CD14-positive monocyte (primary cell): ENCODE measurements at regions not wholly inside any gene's neighbourhood (a gene's known extent, or its start where the extent isn't known, plus 50 kb on each side); places are given as distances from the start of the nearest gene placed in this dataset.

ENCODE experiments used
- DNase-seq, 3 donors: peaks; one replicate each; pipeline ENCODE4 v3.0.0-alpha.2; 2011 to 2022
- H2AFZ ChIP-seq: 2 replicates; pipeline ENCODE4 v1.6.0; 2012; ENCODE audit warnings: mild to moderate bottlenecking, low read depth, low read length, inconsistent platforms; ENCODE audit not compliant: insufficient read depth, poor library complexity, severe bottlenecking
- H3K27ac ChIP-seq, 2 donors: 1 replicate in 1 of 2; 2 replicates in 1 of 2; pipeline ENCODE4 v1.5.1; 2012 to 2013; ENCODE audit warnings: low read length in 2 of 2, control low read depth in 1 of 2, inconsistent platforms in 1 of 2, low read depth in 1 of 2, mild to moderate bottlenecking in 1 of 2
- H3K27me3 ChIP-seq, 2 donors: one replicate each; pipeline versions ENCODE4 v1.6.0 to v1.6.1; 2011 to 2013; ENCODE audit warnings: low read length in 2 of 2; ENCODE audit not compliant: control insufficient read depth in 2 of 2, insufficient read depth in 2 of 2
- H3K36me3 ChIP-seq, 2 donors: replicated peaks in 1 of 2; 1 replicate in 1 of 2; 2 replicates in 1 of 2; pipeline versions ENCODE4 v1.5.1 to v1.6.1; 2012 to 2013; ENCODE audit warnings: low read length in 2 of 2, control low read depth in 1 of 2, inconsistent platforms in 1 of 2, mild to moderate bottlenecking in 1 of 2; ENCODE audit not compliant: insufficient read depth in 2 of 2, control insufficient read depth in 1 of 2
- H3K4me1 ChIP-seq, 2 donors: 1 replicate in 1 of 2; 2 replicates in 1 of 2; pipeline versions ENCODE4 v1.5.1 to v1.6.1; 2012 to 2013; ENCODE audit warnings: low read length in 2 of 2, control low read depth in 1 of 2, inconsistent platforms in 1 of 2, mild to moderate bottlenecking in 1 of 2, moderate library complexity in 1 of 2; ENCODE audit not compliant: insufficient read depth in 2 of 2, control insufficient read depth in 1 of 2
- H3K4me2 ChIP-seq: replicated peaks from 2 replicates; pipeline ENCODE3; 2012; ENCODE audit warnings: low read length, moderate library complexity, mild to moderate bottlenecking; ENCODE audit not compliant: poor library complexity, severe bottlenecking; ENCODE audit errors: extremely low read depth
- H3K4me3 ChIP-seq, 3 experiments: fragments of 200-600 bp in 1 of 3; sonication (generic) in 1 of 3; replicated peaks in 1 of 3; 1 replicate in 2 of 3; 2 replicates in 1 of 3; pipeline ENCODE4 v1.5.1; 2011 to 2013; ENCODE audit warnings: low read length in 3 of 3, mild to moderate bottlenecking in 3 of 3, control low read depth in 2 of 3, low read depth in 2 of 3, inconsistent platforms in 1 of 3, moderate library complexity in 1 of 3
- H3K79me2 ChIP-seq: 2 replicates; pipeline ENCODE4 v1.6.0; 2012; ENCODE audit warnings: mild to moderate bottlenecking, control low read depth, inconsistent platforms, low read length, moderate library complexity; ENCODE audit not compliant: insufficient read depth
- H3K9ac ChIP-seq: 2 replicates; pipeline ENCODE4 v1.6.0; 2017; ENCODE audit warnings: low read length, mild to moderate bottlenecking; ENCODE audit not compliant: insufficient read depth, poor library complexity, severe bottlenecking
- H3K9me3 ChIP-seq, 2 donors: replicated peaks in 1 of 2; 1 replicate in 1 of 2; 2 replicates in 1 of 2; pipeline versions ENCODE4 v1.5.1 to v1.6.1; 2012 to 2013; ENCODE audit warnings: low read length in 2 of 2, control low read depth in 1 of 2; ENCODE audit not compliant: control insufficient read depth in 1 of 2, insufficient read depth in 1 of 2
- H4K20me1 ChIP-seq: 2 replicates; pipeline ENCODE4 v1.6.0; 2012; ENCODE audit warnings: mild to moderate bottlenecking, low read length, control low read depth, moderate library complexity; ENCODE audit not compliant: insufficient read depth
- H3K27ac Mint-ChIP-seq, 7 donors: one replicate each; pipeline ENCODE4 v1.8.0; 2020; ENCODE audit warnings: mild to moderate bottlenecking in 7 of 7, mixed read lengths in 7 of 7, moderate library complexity in 6 of 7, inconsistent platforms in 2 of 7
- H3K27me3 Mint-ChIP-seq, 3 donors: one replicate each; pipeline ENCODE4 v1.8.0; 2021 to 2022; ENCODE audit warnings: low read depth in 3 of 3, mild to moderate bottlenecking in 3 of 3, mixed read lengths in 3 of 3, moderate library complexity in 3 of 3, inconsistent platforms in 1 of 3
- H3K36me3 Mint-ChIP-seq, 2 donors: one replicate each; pipeline ENCODE4 v1.8.0; 2020; ENCODE audit warnings: mixed read lengths in 2 of 2, inconsistent platforms in 1 of 2, mild to moderate bottlenecking in 1 of 2
- H3K4me1 Mint-ChIP-seq: one replicate; pipeline ENCODE4 v1.8.0; 2020; ENCODE audit warnings: mild to moderate bottlenecking, mixed read lengths
- H3K4me3 Mint-ChIP-seq, 2 donors: one replicate each; pipeline ENCODE4 v1.8.0; 2020; ENCODE audit warnings: mild to moderate bottlenecking in 2 of 2, mixed read lengths in 2 of 2, moderate library complexity in 1 of 2
- H3K9me3 Mint-ChIP-seq, 7 donors: one replicate each; pipeline ENCODE4 v1.8.0; 2020 to 2022; ENCODE audit warnings: mixed read lengths in 7 of 7, mild to moderate bottlenecking in 6 of 7, moderate library complexity in 6 of 7, inconsistent platforms in 2 of 7
- WGBS: methylation state at CpG from one replicate; pipeline ENCODE4 v1.1.5; 2013; ENCODE audit warnings: missing lambda C conversion rate; ENCODE audit not compliant: insufficient coverage; 5-methylcytosine and 5-hydroxymethylcytosine counted together
- intact Hi-C, 2 donors: fragments of 100-400 bp; cut with micrococcal nuclease; formaldehyde crosslinking; loops; one replicate each; pipeline versions ENCODE4 v1.15.0 to v1.15.1; 2023
- TF ChIP-seq, protein P1 (sequence below): fragments of 200-600 bp; IDR thresholded peaks from one replicate; pipeline ENCODE4 v1.8.0; 2022; ENCODE audit warnings: antibody characterized with exemption, mild to moderate bottlenecking

DNA sequence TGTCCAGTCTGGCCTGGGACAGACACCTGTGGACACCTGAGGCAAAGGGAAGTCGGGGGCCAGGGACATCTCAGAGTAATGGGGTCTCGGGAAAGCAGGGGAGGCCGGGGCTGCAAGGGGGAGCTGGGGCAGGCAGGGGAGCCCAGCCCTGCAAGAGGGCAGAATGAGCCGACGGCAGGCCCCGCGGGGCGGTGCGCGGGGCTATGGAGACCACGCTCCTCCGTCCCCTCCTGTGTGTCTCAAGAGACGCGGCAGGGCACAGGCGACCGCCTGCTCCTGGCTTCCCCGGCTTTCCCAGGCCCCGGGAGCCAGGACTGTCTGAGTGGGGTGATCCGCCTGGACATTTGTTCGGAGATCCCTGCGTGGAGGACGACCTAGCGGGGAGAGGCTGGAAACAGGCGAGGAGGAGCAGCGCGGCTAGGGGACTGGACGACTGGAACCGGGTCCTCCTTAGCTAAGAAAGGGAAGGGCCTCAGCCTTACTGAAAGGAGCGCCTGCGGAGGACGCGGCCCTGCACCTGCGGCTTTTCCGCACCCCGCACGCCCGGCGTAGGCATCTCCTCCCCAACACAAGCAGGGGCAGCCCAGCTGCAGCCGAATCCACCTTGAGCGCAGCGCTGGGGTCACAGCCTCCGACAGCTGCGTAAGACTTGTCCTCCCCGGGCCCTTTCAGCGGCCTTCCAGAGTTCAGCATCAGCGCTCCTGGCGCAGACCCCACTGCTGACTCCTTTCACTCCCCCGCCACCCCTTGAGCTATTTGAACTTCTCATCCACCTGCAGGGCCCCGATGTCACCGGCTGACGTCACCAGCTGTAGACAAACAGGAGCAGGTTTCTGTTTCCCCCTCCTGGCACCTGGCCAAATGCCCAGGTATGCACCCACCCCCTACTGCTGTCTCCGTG lies 176.4 kb downstream of the ZNF248 start:
- no peaks in the 10 kb centered on the region for H3K27me3 Mint-ChIP-seq
- 84% methylated on average over 51 of the region's 52 CpGs for WGBS

DNA sequence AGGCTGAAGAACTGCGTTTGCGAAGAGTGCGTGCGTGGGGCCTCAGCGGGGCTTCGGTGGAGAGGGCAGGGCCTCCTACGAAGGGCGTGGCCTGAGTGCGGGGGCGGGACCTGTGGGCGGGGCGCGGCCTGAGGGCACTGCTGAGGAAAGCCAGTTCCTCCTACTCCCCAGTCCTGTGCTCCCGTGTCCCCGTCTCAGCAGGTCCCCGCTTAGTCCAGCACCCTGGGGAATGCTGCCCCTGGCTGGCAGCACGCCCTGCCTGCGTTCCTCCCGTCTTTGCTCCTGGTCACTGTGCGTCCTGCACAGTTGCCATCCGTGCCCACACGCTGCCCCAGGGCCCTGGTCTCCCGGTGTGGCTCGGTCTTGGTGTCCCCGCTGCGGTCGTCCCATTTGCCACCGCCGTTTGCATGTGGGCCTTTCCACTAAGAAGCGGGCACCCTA lies 177.1 kb downstream of the ZNF248 start:
- Histone ChIP-seq H3K27ac (no peak overlapping the region), H3K4me2 (no peak overlapping the region), H3K79me2 (no peaks in the 10 kb centered on the region), H3K4me1 (no peaks in the 10 kb centered on the region), H3K36me3 (no peaks in the 10 kb centered on the region), H3K9me3 (peaks cover 79 to 84% of the 10 kb centered on the region in 2 donors), H3K9ac (no peak overlapping the region), H3K27me3 (no peaks in the 10 kb centered on the region), H2AFZ (no peak overlapping the region), H4K20me1 (no peaks in the 10 kb centered on the region), H3K4me3 (no peak overlapping the region)
- no peaks in the 10 kb centered on the region for H3K27me3 Mint-ChIP-seq
- WGBS, result 88% methylated on average over 26 of the region's 30 CpGs
- H3K9me3 Mint-ChIP-seq, result peaks cover 53 to 76% (median 64%) of the 10 kb centered on the region in 7 donors
- TF ChIP-seq, protein P1, sequence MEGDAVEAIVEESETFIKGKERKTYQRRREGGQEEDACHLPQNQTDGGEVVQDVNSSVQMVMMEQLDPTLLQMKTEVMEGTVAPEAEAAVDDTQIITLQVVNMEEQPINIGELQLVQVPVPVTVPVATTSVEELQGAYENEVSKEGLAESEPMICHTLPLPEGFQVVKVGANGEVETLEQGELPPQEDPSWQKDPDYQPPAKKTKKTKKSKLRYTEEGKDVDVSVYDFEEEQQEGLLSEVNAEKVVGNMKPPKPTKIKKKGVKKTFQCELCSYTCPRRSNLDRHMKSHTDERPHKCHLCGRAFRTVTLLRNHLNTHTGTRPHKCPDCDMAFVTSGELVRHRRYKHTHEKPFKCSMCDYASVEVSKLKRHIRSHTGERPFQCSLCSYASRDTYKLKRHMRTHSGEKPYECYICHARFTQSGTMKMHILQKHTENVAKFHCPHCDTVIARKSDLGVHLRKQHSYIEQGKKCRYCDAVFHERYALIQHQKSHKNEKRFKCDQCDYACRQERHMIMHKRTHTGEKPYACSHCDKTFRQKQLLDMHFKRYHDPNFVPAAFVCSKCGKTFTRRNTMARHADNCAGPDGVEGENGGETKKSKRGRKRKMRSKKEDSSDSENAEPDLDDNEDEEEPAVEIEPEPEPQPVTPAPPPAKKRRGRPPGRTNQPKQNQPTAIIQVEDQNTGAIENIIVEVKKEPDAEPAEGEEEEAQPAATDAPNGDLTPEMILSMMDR, result no peak
- DNase-seq, result no peak
- no peaks in the 10 kb centered on the region for H3K36me3 Mint-ChIP-seq
- intact Hi-C loops, result no loop called here
- no peaks in the 10 kb centered on the region for H3K4me1 Mint-ChIP-seq
- H3K27ac Mint-ChIP-seq, result no peak overlapping the region
- no peak overlapping the region for H3K4me3 Mint-ChIP-seq

More for the DNA sequence above, 176.4 kb downstream of the ZNF248 start:
- Histone ChIP-seq H3K36me3 (no peaks in the 10 kb centered on the region), H2AFZ (no peak overlapping the region), H3K4me1 (no peaks in the 10 kb centered on the region), H3K79me2 (no peaks in the 10 kb centered on the region), H4K20me1 (no peaks in the 10 kb centered on the region), H3K4me3 (no peak overlapping the region), H3K27ac (no peak overlapping the region), H3K9me3 (peaks cover 84% of the 10 kb centered on the region in 2 donors), H3K4me2 (no peak overlapping the region), H3K9ac (no peak overlapping the region), H3K27me3 (no peaks in the 10 kb centered on the region)
- no peaks in the 10 kb centered on the region for H3K4me1 Mint-ChIP-seq
- DNase-seq, result no peak
- H3K27ac Mint-ChIP-seq, result no peak overlapping the region
- H3K9me3 Mint-ChIP-seq, result peaks cover 53 to 81% (median 68%) of the 10 kb centered on the region in 7 donors
- intact Hi-C loops, result no loop called here
- H3K36me3 Mint-ChIP-seq, result no peaks in the 10 kb centered on the region
- TF ChIP-seq, protein P1, result no peak
- H3K4me3 Mint-ChIP-seq, result no peak overlapping the region
